Uterus (tissue), 2 donors: ENCODE measurements at regions not wholly inside any gene's neighbourhood (a gene's known extent, or its start where the extent isn't known, plus 50 kb on each side); places are given as distances from the start of the nearest gene placed in this dataset.

Experiments used
- POLR2A ChIP-seq, 2 donors: fragments of 450-650 bp; IDR thresholded peaks; one replicate each; pipeline ENCODE4 v1.6.1; 2016; ENCODE audit warnings: antibody characterized with exemption in 2 of 2, mild to moderate bottlenecking in 1 of 2, moderate library complexity in 1 of 2
- TF ChIP-seq, protein P1 (sequence below), 4 experiments: fragments of 200-600 bp in 2 of 4; fragments of 450-650 bp in 2 of 4; sonication (generic) in 2 of 4; IDR thresholded peaks; one replicate each; pipeline ENCODE4 v1.5.1; 2016 to 2019; ENCODE audit warnings: antibody characterized with exemption in 4 of 4, mild to moderate bottlenecking in 2 of 4, moderate library complexity in 1 of 4

DNA sequence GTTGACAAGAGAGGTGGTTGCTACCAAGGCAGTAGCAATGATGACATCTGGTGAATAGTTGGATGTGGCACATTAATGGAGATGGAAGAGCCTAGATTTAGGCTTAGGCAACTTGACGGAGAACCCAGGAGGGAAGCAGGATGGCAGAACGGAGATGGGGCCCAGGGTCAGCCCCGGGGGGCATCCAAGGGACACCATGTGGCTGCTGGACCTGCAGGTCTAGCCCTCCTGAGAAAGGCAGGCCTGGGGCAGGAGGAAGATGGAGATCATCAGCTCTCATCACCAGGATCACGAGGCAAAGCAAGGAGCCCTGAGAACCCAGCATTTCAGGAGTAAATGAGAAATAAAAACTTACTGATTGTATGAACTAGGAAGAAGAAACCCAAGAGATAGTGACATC lies 216.2 kb downstream of the AUH start:
- TF ChIP-seq, protein P1, sequence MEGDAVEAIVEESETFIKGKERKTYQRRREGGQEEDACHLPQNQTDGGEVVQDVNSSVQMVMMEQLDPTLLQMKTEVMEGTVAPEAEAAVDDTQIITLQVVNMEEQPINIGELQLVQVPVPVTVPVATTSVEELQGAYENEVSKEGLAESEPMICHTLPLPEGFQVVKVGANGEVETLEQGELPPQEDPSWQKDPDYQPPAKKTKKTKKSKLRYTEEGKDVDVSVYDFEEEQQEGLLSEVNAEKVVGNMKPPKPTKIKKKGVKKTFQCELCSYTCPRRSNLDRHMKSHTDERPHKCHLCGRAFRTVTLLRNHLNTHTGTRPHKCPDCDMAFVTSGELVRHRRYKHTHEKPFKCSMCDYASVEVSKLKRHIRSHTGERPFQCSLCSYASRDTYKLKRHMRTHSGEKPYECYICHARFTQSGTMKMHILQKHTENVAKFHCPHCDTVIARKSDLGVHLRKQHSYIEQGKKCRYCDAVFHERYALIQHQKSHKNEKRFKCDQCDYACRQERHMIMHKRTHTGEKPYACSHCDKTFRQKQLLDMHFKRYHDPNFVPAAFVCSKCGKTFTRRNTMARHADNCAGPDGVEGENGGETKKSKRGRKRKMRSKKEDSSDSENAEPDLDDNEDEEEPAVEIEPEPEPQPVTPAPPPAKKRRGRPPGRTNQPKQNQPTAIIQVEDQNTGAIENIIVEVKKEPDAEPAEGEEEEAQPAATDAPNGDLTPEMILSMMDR (IDR thresholded peaks at IDR 0.05): no peak
- no peak for TF ChIP-seq POLR2A (IDR thresholded peaks at IDR 0.05)
